ENCODE measurements at regions not wholly inside any gene's neighbourhood (a gene's known extent, or its start where the extent isn't known, plus 50 kb on each side); places are given as distances from the start of the nearest gene placed in this dataset.
"Not testable (repeated sequence)": the region's sequence is repeated elsewhere in the genome, so short reads cannot be mapped to it uniquely, and the experiment has no call there.

GRCh38 chr5:166267907-166268306 lies 2023.5 kb upstream of the WWC1 start:
- H3K36me3 Mint-ChIP-seq (ENCODE audit: low read depth): no peaks in the 10 kb centered on the region
- DNase-seq (ENCODE audit: low spot score): no peak
- peaks cover 43% of the 10 kb centered on the region for H3K9me3 Mint-ChIP-seq
- no peak overlapping the region for H3K4me3 Mint-ChIP-seq
- no peaks in the 10 kb centered on the region for H3K4me1 Mint-ChIP-seq (ENCODE audit: low read depth)
- H3K27me3 Mint-ChIP-seq (ENCODE audit: low read depth): no peaks in the 10 kb centered on the region
- H3K27ac Mint-ChIP-seq: no peak overlapping the region

- no peaks in the 10 kb centered on the region for H3K27me3 Mint-ChIP-seq (ENCODE audit: low read depth)
- no peaks in the 10 kb centered on the region for H3K4me1 Mint-ChIP-seq (ENCODE audit: low read depth)
- DNase-seq (ENCODE audit: low spot score): no peak
- no peak overlapping the region for H3K27ac Mint-ChIP-seq
- peaks cover 49% of the 10 kb centered on the region for H3K9me3 Mint-ChIP-seq
- no peaks in the 10 kb centered on the region for H3K36me3 Mint-ChIP-seq (ENCODE audit: low read depth)
- H3K4me3 Mint-ChIP-seq: no peak overlapping the region
These were observed 2020.7 kb upstream of the WWC1 start for GRCh38 chr5:166270712-166271111.

DNA sequence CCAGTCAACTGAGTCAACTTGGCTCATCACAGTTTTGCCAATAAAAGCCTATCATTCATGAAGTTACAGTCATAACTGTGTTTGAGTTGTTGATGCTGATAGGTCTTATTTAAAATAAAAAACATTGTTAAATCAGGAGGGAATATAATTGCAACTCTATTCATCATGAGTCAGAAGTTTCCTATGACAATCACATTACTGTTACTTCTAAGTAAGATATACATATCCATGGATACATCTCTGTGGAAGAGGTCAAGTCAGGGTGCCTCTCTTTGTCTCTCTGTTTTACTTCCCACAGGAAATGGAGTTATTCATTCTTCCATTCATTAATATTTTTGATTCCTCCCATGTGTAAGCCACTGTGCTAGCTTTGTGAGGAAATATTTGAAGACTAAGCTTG lies 2015.4 kb upstream of the WWC1 start:
- peaks cover 44% of the 10 kb centered on the region for H3K9me3 Mint-ChIP-seq
- H3K27ac Mint-ChIP-seq: no peak overlapping the region
- no peaks in the 10 kb centered on the region for H3K27me3 Mint-ChIP-seq (ENCODE audit: low read depth)
- no peaks in the 10 kb centered on the region for H3K36me3 Mint-ChIP-seq (ENCODE audit: low read depth)
- no peak overlapping the region for H3K4me3 Mint-ChIP-seq
- DNase-seq (ENCODE audit: low spot score): no peak
- no peaks in the 10 kb centered on the region for H3K4me1 Mint-ChIP-seq (ENCODE audit: low read depth)

DNA sequence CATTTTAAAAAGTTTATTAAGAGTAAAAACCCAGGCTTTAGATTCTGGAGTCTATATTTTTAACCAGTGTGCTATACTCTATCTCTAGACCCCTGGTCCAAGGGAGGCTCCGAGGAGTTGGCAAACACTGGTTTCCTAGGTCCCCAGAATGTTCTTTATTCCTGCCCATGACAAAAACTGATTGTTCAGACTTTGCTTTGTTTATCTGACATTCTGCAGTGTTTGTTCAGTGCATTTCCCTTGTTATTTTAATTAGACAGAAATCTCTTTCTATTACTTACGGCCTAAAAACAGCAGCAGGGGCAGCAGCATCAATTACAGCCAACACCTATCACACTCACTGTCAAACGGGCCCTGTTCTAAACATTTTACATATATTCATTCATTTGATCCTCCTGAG lies 2011.6 kb upstream of the WWC1 start:
- Mint-ChIP-seq H3K9me3 (peaks cover 33% of the 10 kb centered on the region), H3K27me3 (ENCODE audit: low read depth) (no peaks in the 10 kb centered on the region), H3K27ac (no peak overlapping the region), H3K4me1 (ENCODE audit: low read depth) (no peaks in the 10 kb centered on the region), H3K4me3 (no peak overlapping the region), H3K36me3 (ENCODE audit: low read depth) (no peaks in the 10 kb centered on the region)
- DNase-seq (ENCODE audit: low spot score): no peak

GRCh38 chr5:166281433-166281832 lies 2010.0 kb upstream of the WWC1 start:
- H3K36me3 Mint-ChIP-seq (ENCODE audit: low read depth): no peaks in the 10 kb centered on the region
- peaks cover 35% of the 10 kb centered on the region for H3K9me3 Mint-ChIP-seq
- DNase-seq (ENCODE audit: low spot score): no peak
- H3K4me3 Mint-ChIP-seq: no peak overlapping the region
- H3K4me1 Mint-ChIP-seq (ENCODE audit: low read depth): no peaks in the 10 kb centered on the region
- H3K27me3 Mint-ChIP-seq (ENCODE audit: low read depth): no peaks in the 10 kb centered on the region
- no peak overlapping the region for H3K27ac Mint-ChIP-seq

DNA sequence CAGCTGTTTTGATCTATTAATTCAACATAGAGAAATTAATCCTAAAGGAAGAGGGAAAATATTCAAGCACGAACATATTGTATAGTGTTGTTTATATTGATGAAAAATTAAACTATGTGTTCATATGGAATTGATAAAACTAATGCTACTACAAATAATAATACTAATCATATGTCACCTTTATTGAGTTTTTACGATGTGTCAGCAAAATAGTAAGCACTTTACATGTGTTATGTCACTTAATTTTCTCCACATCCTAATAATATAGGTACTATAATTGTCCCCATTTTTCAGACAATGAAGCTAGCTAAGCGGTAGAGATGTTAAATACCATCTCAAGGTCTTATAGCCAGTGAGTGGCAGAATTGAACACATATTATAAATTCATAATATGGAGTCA lies 2008.5 kb upstream of the WWC1 start:
- Mint-ChIP-seq H3K4me3 (no peak overlapping the region), H3K36me3 (ENCODE audit: low read depth) (no peaks in the 10 kb centered on the region), H3K27me3 (ENCODE audit: low read depth) (no peaks in the 10 kb centered on the region), H3K9me3 (peaks cover 30% of the 10 kb centered on the region), H3K27ac (no peak overlapping the region), H3K4me1 (ENCODE audit: low read depth) (no peaks in the 10 kb centered on the region)
- no peak for DNase-seq (ENCODE audit: low spot score)

DNA sequence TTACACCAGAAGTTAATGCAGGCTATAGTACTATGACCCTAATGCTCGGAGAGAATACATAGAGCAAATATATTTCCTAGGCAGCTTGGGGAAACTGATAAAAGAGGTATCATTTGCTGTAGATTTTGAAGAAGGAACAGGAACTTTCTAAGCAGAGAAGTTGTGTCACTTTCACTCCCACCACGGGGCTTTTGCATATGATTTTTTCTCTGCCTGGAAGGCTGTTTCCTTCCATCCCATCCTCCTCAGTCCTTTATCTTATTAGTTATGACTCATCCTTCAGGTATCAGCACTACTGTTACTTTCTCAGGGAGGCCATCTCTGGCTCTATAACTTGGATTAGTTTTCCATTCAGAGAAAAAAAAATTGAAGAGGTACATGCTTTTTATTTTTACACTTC lies 2006.1 kb upstream of the WWC1 start:
- no peak for DNase-seq (ENCODE audit: low spot score)
- peaks cover 36% of the 10 kb centered on the region for H3K9me3 Mint-ChIP-seq
- H3K4me3 Mint-ChIP-seq: no peak overlapping the region
- H3K27ac Mint-ChIP-seq: no peak overlapping the region
- H3K36me3 Mint-ChIP-seq (ENCODE audit: low read depth): no peaks in the 10 kb centered on the region
- H3K27me3 Mint-ChIP-seq (ENCODE audit: low read depth): no peaks in the 10 kb centered on the region
- H3K4me1 Mint-ChIP-seq (ENCODE audit: low read depth): no peaks in the 10 kb centered on the region

- Mint-ChIP-seq H3K27me3 (ENCODE audit: low read depth) (no peaks in the 10 kb centered on the region), H3K9me3 (peaks cover 27% of the 10 kb centered on the region), H3K36me3 (ENCODE audit: low read depth) (no peaks in the 10 kb centered on the region), H3K4me3 (no peak overlapping the region), H3K4me1 (ENCODE audit: low read depth) (no peaks in the 10 kb centered on the region), H3K27ac (no peak overlapping the region)
- DNase-seq (ENCODE audit: low spot score): no peak
These were observed 2004.6 kb upstream of the WWC1 start for GRCh38 chr5:166286832-166287231.

GRCh38 chr5:166287866-166288265 lies 2003.6 kb upstream of the WWC1 start:
- no peaks in the 10 kb centered on the region for H3K4me1 Mint-ChIP-seq (ENCODE audit: low read depth)
- H3K36me3 Mint-ChIP-seq (ENCODE audit: low read depth): no peaks in the 10 kb centered on the region
- no peak for DNase-seq (ENCODE audit: low spot score)
- H3K4me3 Mint-ChIP-seq: no peak overlapping the region
- no peak overlapping the region for H3K27ac Mint-ChIP-seq
- peaks cover 25% of the 10 kb centered on the region for H3K9me3 Mint-ChIP-seq
- H3K27me3 Mint-ChIP-seq (ENCODE audit: low read depth): no peaks in the 10 kb centered on the region

DNA sequence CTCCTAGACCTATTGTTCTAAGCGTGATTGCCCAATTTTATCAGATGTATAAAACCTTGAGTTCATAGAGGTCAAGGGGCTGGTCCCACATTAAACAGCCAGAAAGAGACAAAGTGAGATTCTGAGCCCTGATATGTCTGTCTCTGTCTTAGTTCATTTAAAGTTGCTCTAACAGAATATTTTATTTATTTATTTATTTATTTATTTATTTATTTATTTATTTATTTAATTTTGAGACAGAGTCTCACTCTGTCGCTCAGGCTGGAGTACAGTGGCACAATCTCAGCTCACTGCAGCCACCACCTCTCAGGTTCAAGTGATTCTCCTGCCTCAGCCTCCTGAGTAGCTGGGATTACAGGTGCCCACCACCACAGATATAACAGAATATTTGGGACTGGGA lies 1999.6 kb upstream of the WWC1 start:
- peaks cover 16% of the 10 kb centered on the region for H3K9me3 Mint-ChIP-seq
- H3K27me3 Mint-ChIP-seq (ENCODE audit: low read depth); H3K4me3 Mint-ChIP-seq; H3K36me3 Mint-ChIP-seq (ENCODE audit: low read depth); H3K4me1 Mint-ChIP-seq (ENCODE audit: low read depth); H3K27ac Mint-ChIP-seq; DNase-seq (ENCODE audit: low spot score): not testable (repeated sequence)

DNA sequence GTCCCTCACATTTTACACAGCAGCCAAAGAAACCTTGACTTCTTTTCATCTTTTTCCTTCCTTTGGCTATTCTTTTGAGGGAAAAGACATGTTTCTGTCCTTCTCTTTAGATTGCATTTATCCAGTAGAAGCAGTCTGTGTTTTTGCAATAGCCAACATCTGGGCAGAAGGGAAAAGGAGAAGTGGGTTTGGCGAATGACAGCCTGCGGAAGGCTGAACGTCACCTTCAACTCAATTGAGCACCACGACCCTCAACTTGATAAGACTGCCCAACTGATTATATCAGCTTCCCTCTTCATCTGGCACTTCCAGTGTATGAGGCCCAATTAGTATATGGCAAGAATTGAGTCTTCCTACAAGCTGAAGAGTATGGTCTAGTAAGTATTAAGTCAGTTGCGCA lies 1997.6 kb upstream of the WWC1 start:
- H3K27me3 Mint-ChIP-seq (ENCODE audit: low read depth): no peaks in the 10 kb centered on the region
- H3K27ac Mint-ChIP-seq: no peak overlapping the region
- H3K4me3 Mint-ChIP-seq: no peak overlapping the region
- H3K9me3 Mint-ChIP-seq: peaks cover 27% of the 10 kb centered on the region
- no peaks in the 10 kb centered on the region for H3K36me3 Mint-ChIP-seq (ENCODE audit: low read depth)
- no peak for DNase-seq (ENCODE audit: low spot score)
- H3K4me1 Mint-ChIP-seq (ENCODE audit: low read depth): no peaks in the 10 kb centered on the region

DNA sequence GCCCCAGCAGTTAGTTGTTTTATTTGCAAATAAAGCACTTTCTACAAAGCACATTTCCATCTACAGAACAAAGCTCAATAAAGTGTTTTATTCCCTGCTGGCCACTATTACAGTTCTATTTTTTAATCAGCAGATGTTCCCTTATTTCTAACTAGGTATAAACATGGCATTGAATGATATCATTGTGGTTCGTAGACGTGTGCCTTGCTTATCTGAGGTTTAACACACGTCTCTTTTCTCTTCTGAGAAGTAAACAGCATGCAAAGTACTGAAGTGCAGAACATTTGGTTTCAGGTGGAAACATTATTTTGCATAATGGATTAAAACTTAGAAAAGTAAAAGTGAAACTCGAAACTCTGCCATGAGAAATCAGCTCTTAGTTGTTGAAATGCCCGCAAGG lies 1989.3 kb upstream of the WWC1 start:
- no peak overlapping the region for H3K4me3 Mint-ChIP-seq
- no peak for DNase-seq (ENCODE audit: low spot score)

DNA sequence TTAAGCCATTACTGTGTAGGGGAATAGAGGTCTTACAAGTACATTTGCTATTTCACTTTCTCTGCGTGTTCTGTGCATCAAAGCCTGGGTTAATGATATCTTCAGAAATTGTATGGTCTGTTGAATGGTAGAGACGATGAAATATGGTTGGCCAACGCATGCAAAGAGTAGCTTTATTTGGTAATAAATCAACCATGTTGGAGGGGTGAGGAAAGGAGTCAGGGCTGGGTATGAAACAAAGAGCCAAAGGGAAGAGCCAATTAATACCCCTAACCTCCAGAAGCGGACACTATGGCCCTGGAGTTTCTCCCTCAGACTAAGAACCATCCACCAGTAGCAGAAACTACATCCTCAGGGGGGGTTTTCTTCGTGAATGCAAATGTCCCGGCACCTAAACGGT lies 1974.0 kb upstream of the WWC1 start:
- no peaks in the 10 kb centered on the region for H3K4me1 Mint-ChIP-seq (ENCODE audit: low read depth)
- H3K36me3 Mint-ChIP-seq (ENCODE audit: low read depth): no peaks in the 10 kb centered on the region
- no peak overlapping the region for H3K27ac Mint-ChIP-seq
- no peak overlapping the region for H3K4me3 Mint-ChIP-seq
- no peak for DNase-seq (ENCODE audit: low spot score)
- peaks cover 24% of the 10 kb centered on the region for H3K9me3 Mint-ChIP-seq
- no peaks in the 10 kb centered on the region for H3K27me3 Mint-ChIP-seq (ENCODE audit: low read depth)

More for the DNA sequence above, 1989.3 kb upstream of the WWC1 start:
- Mint-ChIP-seq H3K27me3 (ENCODE audit: low read depth) (no peaks in the 10 kb centered on the region), H3K4me1 (ENCODE audit: low read depth) (no peaks in the 10 kb centered on the region), H3K27ac (no peak overlapping the region), H3K36me3 (ENCODE audit: low read depth) (no peaks in the 10 kb centered on the region), H3K9me3 (peaks cover 52% of the 10 kb centered on the region)

DNA sequence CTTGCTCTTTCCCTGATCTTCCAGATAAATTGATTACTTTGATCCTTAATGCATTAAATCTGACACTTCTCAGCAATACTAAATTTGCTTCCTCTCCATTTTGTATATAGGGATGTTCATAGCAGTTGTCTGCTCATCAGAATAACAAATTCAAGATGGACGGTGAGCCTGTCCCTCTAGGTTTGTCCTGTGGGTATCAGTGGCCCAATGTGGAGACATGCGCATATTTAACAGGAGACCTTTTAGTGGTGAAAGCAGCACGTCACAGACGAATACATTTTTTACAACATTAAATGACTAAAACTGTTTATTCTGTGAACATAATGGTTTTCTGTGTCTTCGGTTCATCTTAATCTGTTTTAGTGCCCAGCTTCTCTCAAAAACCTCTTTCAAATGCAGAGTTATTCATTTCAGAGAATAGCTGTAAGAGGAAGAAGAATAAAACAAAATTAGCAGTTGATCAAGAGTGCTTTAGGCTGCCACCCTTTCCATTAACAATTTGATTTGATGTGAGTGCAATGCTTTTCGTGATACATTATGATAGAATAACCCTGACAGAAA lies 1970.4 kb upstream of the WWC1 start:
- no peaks in the 10 kb centered on the region for H3K4me1 Mint-ChIP-seq (ENCODE audit: low read depth)
- DNase-seq (ENCODE audit: low spot score): no peak
- H3K9me3 Mint-ChIP-seq: peaks cover 21% of the 10 kb centered on the region
- H3K4me3 Mint-ChIP-seq: no peak overlapping the region
- no peaks in the 10 kb centered on the region for H3K27me3 Mint-ChIP-seq (ENCODE audit: low read depth)
- H3K36me3 Mint-ChIP-seq (ENCODE audit: low read depth): no peaks in the 10 kb centered on the region
- no peak overlapping the region for H3K27ac Mint-ChIP-seq

GRCh38 chr5:166324372-166324771 lies 1967.1 kb upstream of the WWC1 start:
- no peaks in the 10 kb centered on the region for H3K27me3 Mint-ChIP-seq (ENCODE audit: low read depth)
- no peak overlapping the region for H3K27ac Mint-ChIP-seq
- no peaks in the 10 kb centered on the region for H3K4me1 Mint-ChIP-seq (ENCODE audit: low read depth)
- DNase-seq (ENCODE audit: low spot score): no peak
- H3K9me3 Mint-ChIP-seq: peaks cover 16% of the 10 kb centered on the region
- no peak overlapping the region for H3K4me3 Mint-ChIP-seq
- no peaks in the 10 kb centered on the region for H3K36me3 Mint-ChIP-seq (ENCODE audit: low read depth)
